ENCODE measurements at regions not wholly inside any gene's neighbourhood (a gene's known extent, or its start where the extent isn't known, plus 50 kb on each side); places are given as distances from the start of the nearest gene placed in this dataset.
"Not testable (repeated sequence)": the region's sequence is repeated elsewhere in the genome, so short reads cannot be mapped to it uniquely, and the experiment has no call there.

DNA sequence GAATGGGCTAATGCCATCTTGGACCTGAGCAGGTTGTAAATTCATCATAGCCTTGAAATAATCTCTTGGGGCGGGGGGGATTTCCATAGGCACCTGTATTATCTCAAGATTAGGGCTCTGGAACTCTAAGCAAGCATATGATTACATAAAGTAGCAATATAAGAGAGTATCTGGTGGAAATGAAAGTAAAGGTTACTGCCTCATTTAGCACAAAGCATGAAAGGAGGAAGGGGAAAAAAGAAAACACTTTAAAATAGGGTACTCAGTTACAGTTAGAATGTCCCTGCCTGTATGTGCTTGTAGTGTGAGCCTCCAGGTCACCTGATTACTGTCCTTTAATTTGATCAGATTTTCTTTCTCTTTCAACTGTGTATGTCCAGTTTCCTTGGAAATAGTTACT is 1079.7 kb upstream of the CDH18 start:
- no peak for DNase-seq (ENCODE audit: low read depth in 2 of 2)

DNA sequence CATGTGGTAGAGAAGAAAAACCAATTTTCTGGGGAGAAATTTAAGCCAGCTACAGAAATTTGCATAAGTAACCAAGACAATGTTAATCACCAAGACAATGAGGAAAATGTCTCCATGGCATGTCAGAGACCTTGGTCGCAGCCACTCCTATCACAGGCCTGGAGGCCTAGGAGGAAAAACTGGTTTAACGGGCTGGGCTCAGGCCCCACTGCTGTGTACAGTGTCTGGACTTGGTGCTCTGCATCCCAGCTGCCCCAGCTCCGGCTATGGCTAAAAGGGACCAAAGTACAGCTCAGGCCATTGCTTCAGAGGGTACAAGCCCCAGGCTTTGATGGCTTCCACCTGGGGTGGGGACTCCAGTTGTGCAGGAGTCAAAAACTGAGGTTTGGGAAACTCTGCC is 1075.1 kb upstream of the CDH18 start:
- DNase-seq (ENCODE audit: low read depth in 2 of 2): no peak

DNA sequence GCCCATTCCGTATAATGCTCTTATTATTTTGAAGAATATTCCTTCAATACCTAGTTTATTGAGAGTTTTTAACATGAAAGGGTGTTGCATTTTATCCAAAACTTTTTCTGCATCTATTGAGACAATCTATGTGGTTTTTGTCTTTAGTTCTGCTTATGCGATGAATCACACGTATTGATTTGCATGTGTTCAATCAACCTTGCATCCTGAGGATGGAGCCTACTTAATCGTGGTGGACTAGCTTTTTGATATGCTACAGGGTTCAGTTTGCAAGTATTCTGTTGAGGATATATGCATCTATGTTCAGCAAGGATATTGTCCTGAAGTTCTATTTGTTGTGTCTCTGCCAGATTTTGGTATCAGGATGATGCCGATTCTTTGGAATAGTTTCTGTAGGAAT is 1070.3 kb upstream of the CDH18 start:
- DNase-seq (ENCODE audit: low read depth in 2 of 2): no peak

DNA sequence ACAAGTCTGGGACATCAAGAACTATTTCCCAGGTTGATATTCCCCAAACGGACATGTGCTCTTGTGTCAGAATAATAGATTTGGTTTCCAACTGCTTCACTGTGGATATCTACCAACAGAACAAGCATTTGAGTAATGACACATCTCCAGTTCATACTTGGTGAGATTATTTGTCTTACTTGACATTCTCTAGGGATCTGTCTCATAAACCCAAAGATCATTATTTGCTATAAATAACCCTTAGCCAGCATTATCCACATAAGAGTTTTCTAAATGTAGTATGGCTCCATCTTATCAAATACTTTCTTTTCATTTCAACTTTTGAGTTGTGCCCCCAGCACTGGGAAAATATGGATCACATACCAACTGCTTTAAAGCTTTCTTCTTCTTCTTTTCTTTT is 1063.9 kb upstream of the CDH18 start:
- DNase-seq (ENCODE audit: low read depth in 2 of 2): no peak

DNA sequence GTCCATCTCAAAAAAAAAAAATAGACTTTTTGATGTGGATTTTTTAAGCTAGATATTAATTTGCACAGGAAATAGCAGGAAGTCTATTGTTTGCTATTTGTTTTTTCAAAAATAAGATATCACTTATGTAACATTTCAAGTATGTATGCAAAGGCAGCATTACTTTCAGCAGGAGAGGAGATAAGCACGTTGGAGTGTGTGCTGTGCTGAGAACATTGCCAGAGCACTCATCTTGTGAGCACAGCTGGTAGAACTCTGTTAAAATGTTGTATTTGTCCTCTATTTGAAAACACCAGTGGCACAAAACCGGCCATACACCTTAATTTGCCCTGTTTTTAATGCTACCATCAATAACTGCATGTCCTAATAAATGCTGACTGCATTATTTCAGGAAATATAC is 1061.9 kb upstream of the CDH18 start:
- no peak for DNase-seq (ENCODE audit: low read depth in 2 of 2)

DNA sequence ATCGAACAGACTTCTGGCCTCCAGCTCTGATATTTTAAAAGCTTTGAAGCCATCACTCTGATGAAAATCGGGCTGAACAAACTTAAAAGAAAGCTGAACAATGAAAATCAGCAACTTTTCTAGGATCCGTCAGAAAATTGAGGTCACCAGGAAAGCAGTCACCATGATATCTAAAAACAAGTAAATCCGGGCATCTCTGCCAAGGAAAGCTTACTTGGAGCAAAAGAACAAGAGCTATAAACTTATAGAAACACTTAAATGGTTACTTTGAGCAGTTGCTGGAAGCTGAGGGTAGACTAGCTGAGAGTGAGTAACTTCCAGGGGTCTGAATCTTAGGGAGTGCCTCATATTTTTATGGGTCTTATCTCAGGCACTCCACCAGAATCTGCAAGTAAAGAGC is 1043.0 kb upstream of the CDH18 start:
- DNase-seq (ENCODE audit: low read depth in 2 of 2): no peak

DNA sequence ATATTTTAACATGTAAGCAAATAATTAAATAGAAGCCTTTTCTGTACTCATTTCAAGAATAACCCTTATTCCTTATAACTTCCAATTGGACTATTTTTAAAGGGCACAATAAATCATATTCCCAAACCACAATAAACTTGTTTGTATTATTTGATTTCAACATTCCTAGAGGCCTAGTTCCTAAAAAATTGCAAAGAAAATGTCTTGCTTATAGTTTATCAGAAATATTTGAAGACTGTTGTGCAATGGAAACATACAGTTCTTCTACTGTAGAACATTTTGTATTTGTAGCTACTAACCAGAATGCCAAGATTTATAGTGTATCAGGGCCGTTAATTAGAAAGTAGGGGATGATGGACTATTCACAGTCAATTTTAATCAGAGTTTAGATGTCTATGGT is 1037.0 kb upstream of the CDH18 start:
- DNase-seq (ENCODE audit: low read depth in 2 of 2): no peak

DNA sequence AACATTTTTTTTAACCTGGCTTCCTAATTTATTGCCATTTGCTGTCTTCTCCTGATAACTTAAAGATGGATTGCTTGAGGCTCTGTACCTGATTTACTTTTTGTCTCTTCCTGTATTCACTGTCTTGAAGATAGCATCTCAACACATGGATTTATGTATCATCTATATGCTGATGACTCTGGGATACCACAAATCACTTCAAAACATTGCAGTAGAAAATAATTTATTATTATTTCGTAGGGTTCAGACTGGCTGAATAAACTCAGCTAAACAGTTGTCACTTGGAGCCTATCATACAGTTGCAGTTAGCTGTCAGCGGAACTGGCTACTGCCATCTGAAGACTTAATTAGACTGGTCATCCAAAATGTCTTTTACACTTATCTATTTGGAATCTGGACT is 1025.2 kb upstream of the CDH18 start:
- no peak for DNase-seq (ENCODE audit: low read depth in 2 of 2)

DNA sequence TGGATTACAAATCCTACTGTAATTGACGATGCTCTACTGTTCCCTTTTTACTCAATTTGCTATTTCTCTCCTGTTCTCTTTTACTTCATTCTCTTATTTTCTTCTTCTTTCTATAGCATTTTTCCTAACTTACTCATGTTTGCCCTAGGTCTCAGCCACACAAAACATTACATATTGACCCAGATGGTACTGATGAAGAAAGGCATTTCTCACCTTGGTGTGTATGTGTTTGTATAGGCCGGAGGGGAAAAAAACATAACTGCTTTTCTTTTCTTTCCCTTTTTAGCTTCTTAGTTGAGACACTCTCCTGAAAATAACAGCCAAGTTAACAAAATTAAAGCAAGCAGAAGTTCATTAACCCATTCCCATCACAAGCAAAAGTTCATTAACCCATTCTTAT is 1019.8 kb upstream of the CDH18 start:
- no peak for DNase-seq (ENCODE audit: low read depth in 2 of 2)

DNA sequence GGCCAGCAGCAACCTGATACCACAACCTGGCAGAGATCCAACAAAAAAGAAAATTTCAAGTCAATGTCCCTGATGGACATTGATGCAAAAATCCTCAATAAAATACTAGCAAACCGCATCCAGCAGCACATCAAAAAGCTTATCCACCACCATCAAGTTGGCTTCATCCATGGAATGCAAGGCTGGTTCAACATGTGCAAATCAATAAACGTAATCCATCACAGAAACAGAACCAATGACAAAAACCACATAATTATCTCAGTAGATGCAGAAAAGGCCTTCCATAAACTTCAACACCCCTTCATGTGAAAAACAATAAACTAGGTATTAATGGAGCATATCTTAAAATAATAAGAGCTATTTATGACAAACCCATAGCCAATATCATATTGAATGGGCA is 1000.9 kb upstream of the CDH18 start:
- not testable (repeated sequence) for DNase-seq (ENCODE audit: low read depth in 2 of 2)

DNA sequence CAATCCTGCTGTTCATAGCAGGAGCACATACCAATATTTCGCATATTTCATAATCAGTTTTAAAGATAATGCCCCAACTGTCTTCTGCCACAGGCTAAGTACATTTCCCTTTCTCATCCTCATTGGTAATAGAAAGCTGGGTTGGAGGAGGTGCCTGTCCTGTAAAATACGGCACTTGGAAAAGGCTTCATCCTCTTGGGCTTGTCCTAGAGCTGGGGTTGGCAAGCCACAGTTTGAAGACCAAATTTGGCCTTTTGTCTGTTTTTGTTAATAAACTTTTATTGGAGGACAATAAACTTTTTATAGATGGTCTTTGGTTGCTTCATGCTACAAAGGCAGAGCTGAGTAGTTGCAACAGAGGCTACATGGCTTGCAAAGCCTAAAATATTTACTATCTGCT is 997.8 kb upstream of the CDH18 start:
- no peak for DNase-seq (ENCODE audit: low read depth in 2 of 2)

DNA sequence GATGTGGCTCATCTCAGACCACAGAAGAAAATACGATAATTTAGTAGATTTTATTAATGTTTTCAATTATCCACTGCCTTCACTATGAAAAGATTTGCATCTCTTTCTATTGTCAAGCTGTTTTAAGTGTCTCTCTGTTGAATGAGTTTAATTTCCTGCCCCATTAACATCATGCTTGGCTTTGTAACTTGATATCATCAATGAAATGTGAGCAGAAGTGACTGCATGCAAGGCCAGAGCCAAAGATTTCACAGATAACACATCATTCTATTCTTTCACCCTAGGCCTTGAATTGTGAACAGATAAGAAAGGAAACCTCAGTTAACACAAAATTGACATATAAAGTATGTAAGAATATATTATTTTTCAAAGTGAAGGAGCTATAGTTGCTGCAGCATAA is 986.4 kb upstream of the CDH18 start:
- DNase-seq (ENCODE audit: low read depth in 2 of 2): no peak

DNA sequence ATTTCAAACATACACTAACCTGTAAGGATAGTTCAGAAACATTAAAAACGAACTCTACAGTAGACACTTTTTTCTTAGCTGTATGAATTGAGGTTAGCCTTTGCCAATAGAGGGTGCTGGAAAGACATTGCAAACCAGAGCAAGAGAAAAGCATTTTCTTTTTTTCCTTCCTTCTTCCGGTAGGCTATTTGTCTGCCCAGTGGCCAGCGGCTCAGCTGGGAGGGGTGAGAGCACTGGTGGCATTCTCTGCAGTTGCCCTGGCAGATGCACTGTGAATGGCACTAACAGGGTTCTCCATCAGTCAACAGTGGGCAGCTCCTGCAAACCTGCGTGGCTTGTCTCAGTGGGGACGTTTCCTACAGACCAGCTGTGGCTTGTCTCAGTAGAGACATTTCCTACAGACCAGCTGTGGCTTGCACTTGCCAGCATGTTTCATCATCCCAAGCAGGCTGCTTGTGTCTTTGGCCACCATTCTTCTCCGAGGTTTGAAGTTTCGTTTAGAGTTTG is 984.5 kb upstream of the CDH18 start:
- DNase-seq (ENCODE audit: low read depth in 2 of 2): no peak

DNA sequence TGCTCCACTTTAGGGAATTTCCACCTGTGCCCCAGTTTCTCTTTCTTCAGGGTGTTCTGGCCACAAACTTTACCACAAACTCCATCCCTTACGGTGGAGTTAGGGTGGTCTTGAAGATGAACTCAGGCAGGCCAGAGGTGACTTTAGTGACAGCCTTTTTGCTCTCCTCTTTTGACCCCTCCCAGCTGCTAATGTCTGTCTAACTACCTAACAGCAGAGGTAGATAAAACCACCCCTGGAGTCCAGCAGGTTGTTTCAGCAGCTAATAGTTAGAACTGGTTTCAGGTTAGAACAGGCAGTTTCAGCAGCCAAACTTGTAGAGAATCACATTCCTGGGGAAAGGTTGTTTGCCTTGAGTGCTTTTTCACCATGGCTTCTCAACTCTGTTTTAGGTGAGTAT is 971.3 kb upstream of the CDH18 start:
- no peak for DNase-seq (ENCODE audit: low read depth in 2 of 2)

DNA sequence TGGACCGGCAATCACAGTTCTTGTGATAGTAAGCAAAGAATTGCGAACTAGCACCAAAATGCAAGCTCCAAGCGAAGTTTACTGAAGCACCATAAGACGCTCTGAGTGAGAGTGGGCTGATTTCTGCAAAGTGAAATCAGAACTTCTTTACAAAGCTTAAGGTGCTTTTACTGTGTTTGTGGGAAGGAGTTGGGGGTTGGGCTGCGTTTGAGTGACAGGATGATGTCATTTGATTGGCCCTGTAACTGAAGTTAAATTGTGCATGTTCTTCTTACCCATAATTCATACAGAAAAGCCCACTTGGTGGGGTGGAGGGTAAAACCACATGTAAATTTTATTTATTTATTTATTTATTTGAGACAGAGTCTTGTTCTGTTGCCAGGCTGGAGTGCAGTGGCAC is 970.6 kb upstream of the CDH18 start:
- DNase-seq (ENCODE audit: low read depth in 2 of 2): no peak

DNA sequence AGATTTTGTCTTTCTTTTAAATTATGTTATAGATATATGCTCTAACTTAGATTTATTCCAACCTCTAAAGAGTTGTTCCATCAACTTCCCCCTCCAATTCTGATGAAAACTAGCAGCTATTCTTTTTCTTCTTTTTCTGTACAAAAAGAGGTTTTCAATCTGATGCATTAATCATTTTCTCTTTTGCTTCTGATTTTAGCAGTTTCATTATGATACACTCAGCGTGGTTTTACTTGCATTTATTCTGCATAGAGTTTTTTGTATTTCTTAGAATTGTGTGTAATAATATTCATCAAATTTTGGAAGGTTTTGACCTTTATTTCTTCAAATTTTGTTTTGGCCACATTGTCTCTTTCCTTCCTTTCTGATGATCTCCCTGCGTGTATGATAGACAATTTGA is 968.1 kb upstream of the CDH18 start:
- DNase-seq (ENCODE audit: low read depth in 2 of 2): no peak

DNA sequence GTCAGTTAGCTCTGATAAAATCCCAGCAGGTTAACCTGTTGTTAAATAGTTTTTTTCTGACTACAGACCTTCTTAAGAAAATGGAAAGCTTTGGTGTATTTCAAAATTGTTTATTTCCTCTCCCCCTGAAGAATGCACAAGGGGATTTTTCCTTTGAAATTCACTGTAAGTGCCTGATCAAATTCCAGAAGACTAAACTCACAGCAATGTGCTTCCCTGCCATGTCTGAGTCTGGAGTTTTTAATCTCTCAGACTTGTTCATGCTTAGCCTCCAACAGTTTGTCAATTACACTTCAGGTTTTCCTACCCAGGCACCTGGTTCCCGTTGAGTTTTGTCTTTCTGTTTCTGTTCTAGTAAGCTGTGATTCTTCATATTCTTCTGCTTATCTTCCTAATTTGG is 961.6 kb upstream of the CDH18 start:
- no peak for DNase-seq (ENCODE audit: low read depth in 2 of 2)

DNA sequence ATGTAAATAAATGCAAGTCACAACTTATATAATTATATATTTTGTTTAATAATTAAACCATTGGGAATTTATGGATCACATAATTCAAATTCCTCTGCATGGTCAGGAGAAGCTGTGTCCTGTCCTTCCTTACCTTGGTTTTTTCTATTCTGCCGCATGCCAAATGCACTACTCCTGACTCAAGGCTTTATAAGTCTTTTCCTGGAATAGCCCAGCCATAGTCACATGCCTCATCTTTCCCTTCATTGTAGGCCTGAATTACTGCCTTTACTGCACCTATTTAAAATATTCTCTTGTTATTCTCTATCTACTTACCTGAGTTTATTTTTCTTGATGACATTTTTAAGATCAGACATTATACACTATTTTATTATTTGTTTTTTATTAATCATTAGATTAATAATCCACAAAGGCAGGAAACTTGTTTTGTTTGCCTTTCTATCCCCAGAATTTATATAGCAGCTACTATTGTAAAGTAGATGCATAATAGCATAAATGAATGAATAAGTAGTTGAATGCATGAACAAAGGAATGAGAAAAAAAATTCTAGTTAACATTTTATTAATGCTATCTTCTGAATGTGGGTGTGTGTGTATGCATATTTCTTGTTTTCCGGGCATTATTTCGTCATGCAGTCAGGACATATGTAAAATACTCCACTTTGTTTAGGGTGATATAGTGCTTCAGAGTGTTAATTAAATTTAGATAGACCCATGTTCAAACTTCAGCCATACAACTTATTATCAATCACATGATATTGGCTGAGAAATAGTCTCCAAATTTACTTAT is 955.4 kb upstream of the CDH18 start:
- DNase-seq (ENCODE audit: low read depth in 2 of 2): not testable (repeated sequence)

DNA sequence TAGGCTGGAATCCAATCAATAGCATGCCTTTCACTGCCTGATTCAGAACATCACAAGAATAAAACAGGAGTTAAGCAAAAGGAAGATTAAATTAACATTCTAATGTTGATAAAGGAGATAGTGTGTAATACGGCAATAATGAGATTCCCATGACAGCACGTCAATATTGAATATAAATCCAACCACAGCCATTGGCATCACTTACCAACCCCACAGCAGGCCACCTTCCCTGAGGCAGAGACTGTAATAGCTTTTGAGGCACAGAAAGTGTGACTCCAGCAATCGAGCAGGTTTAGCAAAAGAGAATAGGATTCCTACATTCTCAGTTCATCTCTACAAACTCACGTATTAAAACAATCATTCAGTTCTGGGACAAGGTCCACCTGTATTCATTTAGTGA is 954.6 kb upstream of the CDH18 start:
- DNase-seq (ENCODE audit: low read depth in 2 of 2): not testable (repeated sequence)

DNA sequence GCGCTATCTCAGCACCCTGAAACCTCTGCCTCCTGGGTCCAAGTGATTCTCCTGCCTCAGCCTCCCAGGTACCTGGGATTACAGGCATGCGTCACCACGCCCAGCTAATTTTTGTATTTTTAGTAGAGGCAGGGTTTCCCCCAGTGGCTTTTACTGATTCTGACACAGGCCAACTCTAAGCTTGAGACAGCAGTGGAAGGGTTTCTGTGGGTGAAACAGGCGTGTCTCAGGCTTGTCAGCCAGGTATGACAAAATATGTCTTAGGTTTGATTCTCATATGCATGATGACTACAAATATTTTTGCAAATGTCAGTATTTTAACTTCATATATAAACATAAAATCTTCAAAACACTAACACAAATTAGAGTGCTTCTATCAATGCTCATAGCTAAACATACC is 952.8 kb upstream of the CDH18 start:
- not testable (repeated sequence) for DNase-seq (ENCODE audit: low read depth in 2 of 2)

DNA sequence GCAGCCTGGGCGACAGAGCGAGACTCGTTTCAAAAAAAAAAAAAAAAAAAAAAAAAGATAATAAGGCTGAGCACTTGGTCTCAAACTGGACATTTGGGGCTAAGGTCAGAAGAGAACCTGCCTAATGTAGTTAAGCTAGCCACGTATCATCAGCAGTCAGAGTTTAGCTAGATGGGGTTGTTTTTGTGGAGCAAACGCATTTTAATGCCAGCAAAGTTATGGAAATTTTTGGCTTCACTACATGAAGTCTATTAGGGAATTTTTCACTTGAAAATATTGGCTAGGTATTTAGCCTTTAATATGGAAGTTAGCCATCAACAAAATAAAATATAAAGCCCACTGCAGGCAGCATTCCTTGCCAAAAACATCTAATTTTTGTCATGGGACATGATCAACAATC is 902.9 kb upstream of the CDH18 start:
- not testable (repeated sequence) for DNase-seq (ENCODE audit: low read depth in 2 of 2)

DNA sequence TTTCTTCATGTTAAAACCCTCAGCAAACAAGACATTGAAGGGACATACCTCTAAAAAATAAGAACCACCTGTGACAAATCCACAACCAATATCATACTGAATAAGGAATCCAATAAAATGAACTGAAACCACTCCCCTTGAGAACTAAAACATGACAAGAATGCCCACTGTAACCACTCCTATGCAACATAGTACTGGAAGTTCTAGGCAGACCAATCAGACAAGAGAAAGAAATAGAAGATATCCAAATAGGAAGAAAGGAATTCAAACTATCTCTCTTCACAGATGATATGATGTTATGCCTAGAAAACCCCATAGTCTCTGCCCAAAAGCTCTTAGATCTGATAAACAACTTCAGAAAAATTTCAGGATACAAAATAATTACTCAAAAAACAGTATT is 887.7 kb upstream of the CDH18 start:
- not testable (repeated sequence) for DNase-seq (ENCODE audit: low read depth in 2 of 2)

DNA sequence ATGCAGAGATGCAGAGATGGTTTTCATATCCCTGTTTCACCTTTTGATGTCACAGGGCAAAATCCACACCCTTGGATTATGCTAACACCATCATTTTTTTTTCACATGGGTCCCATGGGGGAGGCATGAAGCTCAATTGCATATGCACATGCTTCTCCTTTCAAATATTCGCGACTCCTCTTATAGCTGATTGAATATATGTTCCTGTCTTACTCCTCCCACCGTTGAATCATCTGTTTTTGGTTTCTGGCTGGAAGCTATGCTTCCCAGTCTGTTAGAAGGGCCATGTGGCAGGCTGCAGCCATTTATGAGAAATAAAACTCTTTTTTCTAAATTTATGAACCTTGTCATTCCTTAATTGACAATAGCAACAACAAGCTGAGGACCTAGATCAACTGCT is 877.9 kb upstream of the CDH18 start:
- not testable (repeated sequence) for DNase-seq (ENCODE audit: low read depth in 2 of 2)

DNA sequence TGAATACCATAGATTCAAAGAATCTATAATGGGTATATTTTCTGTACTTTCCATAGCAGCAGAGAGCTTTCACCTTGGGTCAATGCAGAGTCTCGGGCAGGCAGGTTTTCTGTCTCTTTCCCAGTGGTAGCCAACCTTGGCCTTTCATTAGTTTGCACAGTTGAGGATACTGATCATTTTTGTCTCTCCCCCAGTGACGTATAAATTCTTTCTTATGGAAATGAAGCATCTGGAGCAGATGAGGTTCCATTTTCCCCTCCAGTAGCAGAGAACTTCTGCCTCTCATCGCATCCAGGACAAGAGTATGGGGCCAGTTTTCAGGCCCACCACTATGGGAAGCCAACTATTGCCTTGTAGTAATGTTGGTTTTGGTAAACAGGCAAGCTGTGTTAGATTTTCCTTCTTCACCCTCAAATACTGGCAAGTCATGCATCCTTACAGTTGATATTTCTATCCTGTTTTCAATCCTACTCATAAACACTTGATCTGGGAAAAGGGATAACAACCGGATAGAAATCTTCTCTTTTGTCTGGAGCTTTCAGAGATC is 845.2 kb upstream of the CDH18 start:
- no peak for DNase-seq (ENCODE audit: low read depth in 2 of 2)
